SU-DHL-6 (cell line): ENCODE measurements at regions not wholly inside any gene's neighbourhood (a gene's known extent, or its start where the extent isn't known, plus 50 kb on each side); places are given as distances from the start of the nearest gene placed in this dataset.

Experiments used
- CTCF ChIP-seq: fragments of 200-600 bp; sonication (generic); IDR thresholded peaks from one replicate; pipeline ENCODE4 v1.5.1; 2017; ENCODE audit warnings: antibody characterized with exemption, mild to moderate bottlenecking, low read length, moderate library complexity; ENCODE audit not compliant: insufficient read depth, poor library complexity, severe bottlenecking
- EZH2phosphoT487 ChIP-seq: fragments of 200-600 bp; sonication (generic), shearing (Covaris generic); conservative IDR thresholded peaks from 2 replicates; pipeline ENCODE4 v1.6.1; 2018; ENCODE audit warnings: mild to moderate bottlenecking, antibody characterized with exemption, low read length, moderate library complexity, mixed read lengths

GRCh38 chr18:61618816-61619215 lies 274.0 kb downstream of the RNF152 start:
- no peak for TF ChIP-seq CTCF
- no peak for TF ChIP-seq EZH2phosphoT487
